Stimulated activated CD4-positive, alpha-beta T cell treated with anti-CD3 and anti-CD28 coated beads, Interleukin-12 subunit alpha, Interleukin-12 subunit beta, amount 100 ng/mL, for 24 hours (primary cell): ENCODE measurements at regions not wholly inside any gene's neighbourhood (a gene's known extent, or its start where the extent isn't known, plus 50 kb on each side); places are given as distances from the start of the nearest gene placed in this dataset.

Source experiments
- DNase-seq, 2 experiments: peaks; one replicate each; pipeline ENCODE4 v3.0.0-alpha.2; 2020; ENCODE audit warnings: low read depth in 2 of 2

DNA sequence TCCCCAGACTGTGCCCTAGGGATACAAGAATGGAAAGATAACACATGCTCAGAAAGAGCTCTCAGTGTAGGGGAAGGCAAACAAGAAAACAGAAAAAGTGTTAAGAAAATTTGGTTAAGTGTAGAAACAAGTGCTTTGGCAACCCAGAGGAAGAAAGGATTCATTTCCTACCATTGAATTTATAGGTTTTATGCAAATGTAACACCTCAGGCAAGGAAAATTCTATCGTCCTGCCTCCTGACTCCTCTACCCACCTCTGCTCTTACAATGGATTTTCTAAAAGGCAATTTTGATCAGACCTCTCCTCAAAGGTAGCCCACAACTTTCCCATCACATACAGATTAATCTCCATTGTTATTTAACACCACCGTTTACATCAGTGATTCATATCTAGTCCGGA lies 298.7 kb downstream of the RFC3 start:
- no peak for DNase-seq

DNA sequence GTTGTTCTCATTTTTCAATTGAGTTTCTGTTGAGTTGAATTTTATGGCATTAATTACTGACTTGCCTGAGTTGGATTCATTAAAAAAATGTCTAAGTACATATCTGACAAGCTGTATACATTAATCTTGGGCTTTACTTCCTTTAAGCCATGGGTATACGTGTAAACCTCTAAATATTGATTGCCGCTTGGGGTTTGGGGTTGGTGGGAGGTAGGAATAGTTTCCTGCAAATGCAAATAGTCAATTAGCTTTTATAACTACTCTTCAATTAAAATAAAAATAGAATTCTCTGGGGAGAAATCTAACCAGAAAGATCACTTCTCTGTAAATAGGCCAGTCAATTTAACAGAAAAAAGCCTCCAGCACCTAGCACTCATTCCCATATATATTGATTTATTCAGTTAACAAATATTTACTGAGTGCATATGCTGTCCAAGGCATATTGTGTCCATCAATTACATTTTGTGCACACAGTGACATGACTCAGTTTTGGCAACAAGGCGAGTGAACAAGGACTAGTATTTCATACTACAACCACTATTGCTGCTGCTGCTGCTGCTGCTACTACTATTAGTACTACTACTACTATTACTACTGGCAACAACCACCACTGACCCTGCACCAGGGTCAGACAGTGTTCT lies 306.8 kb downstream of the RFC3 start:
- DNase-seq, result no peak

DNA sequence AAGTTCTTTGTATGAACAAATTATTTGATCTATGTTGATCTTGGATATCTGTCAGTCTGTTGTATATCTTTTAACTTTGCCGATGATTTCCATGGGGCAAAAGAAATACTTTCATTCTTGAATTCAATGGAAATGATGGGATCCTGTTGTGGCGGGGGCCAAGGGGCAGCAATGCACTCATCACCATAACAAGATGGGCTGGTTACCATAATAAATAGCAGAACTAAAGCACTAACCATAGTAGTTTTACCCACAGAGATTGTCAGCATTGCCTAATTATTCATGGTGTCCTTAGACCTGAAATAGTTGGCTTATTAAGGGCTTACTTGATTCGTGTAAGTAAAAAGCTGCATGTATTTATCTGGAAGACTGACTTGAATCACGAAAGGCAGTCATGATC lies 309.6 kb downstream of the RFC3 start:
- no peak for DNase-seq

DNA sequence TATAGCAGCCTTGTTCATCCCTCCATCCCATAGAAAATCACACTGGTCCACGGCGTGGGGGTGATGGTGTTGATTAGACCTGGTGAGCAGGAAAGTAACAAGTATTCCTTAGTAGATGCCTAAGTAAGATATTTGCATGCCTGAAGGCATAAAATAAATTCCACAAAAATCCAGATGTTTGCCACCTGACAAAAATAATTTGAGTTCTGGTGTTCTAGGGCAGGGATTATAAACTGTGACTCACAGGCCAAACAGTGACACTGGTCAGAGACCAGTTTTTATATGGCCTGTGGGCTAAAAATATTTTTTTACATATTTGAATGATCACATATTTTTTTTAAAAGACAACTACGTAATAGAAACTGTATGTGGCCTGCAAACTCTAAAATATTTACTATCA lies 310.7 kb downstream of the RFC3 start:
- DNase-seq, result no peak

DNA sequence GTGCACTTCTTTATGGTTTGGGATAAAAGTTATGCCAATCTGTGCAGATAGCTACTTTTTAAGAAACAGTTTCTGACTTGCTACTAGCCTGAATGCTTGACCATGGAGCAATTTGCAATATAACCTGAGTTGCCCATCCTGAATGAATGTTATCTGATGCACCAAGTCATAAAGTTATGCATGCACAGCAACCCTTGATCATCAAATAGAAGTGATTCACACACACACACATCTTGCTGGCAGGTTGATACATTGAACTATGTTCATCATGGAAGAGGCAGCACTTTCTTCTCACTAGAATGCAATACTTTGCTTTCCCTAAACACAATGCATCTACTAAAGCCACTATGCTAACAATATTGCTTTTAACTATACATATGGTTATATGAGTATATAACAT lies 311.5 kb downstream of the RFC3 start:
- DNase-seq, result no peak

DNA sequence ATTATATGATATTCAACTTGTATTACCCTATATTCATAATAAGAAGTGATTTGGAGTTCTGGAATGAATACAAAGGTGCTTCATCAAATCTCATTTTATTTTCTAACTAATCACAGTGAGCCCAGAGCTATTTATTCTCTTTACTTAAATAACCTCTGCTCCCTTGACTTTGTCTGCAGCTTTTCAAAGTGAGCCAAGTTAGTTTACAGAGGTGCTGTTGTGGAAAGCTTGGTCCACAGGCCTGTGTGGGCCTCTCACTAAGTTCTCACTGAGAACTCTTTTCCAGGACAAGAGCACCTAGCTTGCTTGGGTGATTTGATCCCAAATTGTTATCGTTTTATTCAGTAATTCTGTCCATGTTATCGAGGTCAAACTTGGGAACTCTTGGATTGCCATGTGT lies 319.3 kb downstream of the RFC3 start:
- no peak for DNase-seq

DNA sequence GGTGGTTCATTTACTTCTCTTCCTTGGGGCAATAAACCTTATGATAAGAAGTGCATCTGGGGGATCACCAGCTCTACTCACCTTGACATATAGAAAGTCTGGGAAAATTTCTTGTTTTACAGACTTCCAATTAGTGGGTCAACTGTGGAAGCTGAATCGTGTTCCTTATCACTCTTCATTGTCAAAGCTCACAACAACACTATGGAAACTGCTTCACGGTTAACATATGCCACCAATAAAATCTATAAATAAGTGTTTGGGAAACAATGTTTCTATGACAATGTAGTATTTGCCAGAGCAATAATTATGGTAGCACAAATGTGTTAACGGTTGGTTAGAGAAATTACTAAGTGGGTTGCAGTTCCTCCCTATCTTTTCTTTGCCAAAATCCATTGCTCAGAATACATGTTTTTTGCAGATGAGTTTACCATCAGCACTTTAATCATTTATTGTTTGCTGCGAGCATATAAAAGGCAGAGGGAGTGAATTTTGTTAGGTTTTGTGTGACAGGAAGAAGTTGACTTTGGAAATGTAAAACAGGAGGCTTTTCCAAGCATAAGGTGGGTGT lies 321.8 kb downstream of the RFC3 start:
- no peak for DNase-seq

DNA sequence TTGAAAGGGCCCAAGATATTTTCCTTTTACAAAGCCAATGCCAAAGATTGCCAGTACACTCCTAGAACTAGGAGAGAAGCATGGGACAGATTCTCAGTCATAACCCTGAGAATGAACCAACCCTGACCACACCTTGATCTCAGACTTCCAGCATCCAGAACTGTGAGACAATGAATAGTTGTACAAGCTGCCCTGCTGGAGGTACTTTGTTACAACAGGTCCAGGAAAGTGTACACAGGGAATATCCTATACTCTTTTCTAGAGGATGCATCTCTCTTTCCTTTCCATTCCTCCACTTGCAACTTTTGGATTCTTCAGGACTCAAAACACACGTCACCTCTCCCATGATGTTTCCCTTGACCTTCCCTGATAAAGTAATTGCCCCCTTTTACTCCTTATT lies 325.7 kb downstream of the RFC3 start:
- no peak for DNase-seq

DNA sequence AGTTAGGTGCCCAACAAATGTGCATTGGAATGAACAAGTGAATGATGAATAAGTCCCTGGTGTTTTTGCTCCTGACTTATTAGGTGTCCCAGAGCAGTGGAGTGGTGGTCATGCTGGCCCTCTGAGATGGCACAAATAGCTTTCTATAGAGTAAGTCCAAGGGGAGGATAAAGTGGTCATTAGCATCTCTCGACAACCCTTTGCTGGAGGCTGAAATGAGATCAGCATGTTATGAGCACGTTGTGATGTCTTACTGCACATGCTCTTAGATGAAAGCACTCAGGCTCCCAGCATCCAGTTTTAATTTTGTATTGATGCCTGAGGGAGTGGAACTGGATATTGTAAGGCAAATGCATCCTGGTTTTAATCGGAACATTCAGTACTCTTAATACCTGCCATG lies 326.2 kb downstream of the RFC3 start:
- DNase-seq, result no peak

DNA sequence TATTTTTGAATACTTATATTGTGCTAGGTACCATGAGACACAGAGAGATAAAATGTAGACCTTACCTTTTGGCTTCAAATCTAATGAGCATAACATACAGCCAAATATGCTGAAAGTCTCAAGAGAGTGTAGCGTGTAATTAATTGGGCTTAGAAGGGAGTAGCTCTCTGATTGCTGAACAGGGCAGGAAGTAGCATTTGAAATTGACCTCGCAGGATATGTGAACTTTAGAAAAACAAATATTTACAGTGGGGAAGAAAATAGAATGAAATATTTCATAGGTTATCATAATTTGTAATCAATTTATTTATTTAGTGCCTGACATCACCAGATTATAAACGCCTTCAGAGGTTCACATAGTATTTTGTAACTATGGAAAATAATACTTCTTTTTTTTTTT lies 327.1 kb downstream of the RFC3 start:
- no peak for DNase-seq

DNA sequence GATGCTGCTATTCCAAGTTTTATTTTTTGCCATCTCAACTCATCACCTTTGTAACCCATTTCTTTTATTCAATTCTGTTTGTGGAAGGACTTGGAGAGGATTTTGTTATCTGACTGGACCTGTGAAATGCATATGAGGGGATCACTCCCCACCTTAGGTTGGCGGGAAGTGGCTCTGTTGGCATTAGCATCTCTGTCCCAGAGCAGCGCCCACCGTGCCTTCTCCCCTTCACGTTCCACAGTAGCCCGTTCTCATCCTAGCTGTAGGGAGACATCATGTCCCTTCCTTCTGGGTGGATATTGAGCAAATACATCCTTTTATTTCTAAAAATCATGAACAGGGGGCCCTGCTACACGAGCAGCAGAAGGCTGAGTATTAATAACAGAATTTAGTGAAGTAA lies 330.4 kb downstream of the RFC3 start:
- no peak for DNase-seq

DNA sequence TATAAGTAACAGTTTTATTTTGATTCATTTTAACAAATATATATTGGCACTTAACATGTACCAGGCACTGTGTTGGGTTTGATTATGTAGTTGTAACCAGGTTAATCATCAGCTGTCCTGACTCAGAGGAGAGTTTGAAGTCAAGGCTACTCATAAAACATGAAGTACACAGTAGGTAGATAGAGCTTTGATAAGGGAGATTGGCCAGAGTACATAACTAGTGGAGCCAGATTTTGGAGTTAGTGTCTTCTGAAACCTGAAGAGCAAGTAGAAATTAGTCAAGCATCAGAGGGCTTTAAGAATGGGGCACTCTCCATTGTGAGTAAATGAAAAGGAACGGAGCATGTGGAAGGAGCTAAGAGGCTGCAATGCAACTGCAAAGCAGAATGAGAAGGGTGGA lies 333.9 kb downstream of the RFC3 start:
- DNase-seq, result no peak

DNA sequence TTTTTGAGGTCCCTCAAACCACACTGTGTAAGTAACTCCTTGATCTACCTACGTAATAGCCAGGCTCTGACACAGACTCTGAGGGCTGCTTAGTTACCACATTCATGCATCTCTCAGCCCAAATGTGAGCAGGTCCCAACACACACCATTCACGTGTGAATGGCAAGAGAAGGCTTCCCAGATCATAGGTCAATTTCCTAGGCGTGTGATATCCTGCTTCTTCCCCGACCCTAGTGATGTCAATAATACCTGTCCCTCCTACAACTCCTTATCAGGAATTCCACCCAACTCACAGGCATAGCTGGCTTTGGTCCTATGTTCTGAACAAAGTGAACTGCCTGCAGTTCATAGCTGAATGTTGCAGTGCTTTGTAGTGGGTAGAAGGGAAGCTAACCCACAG lies 334.5 kb downstream of the RFC3 start:
- no peak for DNase-seq

DNA sequence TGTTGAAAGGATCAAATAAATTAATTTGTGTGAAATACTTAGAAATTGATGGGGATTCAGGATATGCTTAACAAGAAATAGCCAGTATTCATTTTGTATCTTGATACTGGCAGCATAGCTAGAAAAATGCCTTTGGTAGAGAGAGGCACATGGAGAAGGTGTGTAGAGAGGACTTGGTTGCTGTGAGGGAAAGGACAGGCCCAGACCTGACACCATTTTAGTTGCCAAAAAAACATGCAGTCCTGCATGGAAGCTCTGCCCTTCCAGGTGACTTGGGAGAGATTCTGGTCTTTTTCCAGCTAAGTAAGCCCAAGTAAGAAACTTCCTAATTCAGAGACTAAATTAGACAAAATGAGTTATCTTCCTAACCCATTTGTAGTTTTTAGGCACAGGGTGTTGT lies 335.0 kb downstream of the RFC3 start:
- no peak for DNase-seq

DNA sequence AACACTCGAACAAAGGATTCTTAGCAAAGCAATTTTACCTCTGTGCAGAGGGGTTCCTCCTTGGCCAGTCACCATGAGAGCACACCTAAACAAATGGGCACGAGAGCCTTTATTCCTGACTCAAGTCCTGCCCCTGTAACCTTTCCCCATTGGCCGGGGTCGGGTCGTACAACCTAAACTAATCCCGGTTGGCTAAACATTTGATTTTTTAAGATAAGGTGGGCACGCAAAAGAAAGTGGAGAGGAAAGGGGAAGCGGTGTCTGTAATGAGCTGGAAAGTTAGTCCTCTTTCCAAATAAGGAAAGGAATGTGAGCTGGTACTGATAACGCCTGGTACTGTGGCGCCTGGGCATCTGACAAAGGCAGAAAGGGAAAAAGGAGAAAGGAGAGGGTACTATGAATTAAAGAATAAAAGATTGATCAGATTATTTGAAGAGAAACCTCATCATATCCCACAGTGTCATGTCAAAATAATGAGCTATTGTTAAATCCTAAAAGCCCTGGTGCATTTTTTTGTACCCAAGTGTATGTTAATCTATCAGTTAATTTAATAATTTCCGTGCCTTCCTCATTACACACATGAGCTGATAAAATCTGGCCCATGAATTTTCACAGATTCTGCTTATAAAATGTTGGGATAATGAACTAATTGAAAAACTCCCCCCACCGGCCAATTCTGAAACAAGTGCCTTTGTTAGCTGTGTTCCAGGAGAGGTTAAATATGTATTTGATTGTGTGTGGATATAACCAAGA lies 335.7 kb downstream of the RFC3 start:
- no peak for DNase-seq

DNA sequence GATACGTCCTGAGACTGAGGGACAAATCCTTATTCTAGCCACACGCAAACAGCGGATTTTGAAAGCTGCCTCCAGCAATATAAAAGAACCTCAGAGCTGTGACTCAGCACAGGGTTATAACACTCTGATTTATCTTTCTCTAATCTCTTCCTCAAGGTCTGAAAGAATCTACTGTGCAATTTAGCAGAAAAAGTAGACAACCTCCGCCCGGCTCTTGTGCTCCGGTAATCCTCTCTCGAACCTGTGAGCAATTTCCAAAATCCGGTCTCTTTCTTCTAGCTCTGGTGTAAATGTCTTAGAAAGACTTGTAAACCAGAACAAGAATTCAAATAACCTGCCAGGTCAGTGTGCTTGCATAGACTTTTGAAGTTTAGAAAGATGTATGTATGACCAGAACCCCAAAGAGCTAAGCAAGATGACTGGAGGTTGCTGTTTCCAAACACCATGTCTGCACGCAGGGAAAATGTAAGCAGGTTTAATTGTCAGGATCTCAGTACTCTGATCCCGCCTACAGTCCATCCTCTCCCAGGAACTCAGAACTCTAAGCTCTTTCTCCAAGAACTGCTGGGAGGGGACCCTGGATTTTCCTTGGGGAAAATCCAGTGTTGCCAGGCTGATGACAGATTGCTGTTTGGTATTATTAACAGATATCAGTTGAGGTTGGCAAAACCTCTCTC lies 338.1 kb downstream of the RFC3 start:
- no peak for DNase-seq

DNA sequence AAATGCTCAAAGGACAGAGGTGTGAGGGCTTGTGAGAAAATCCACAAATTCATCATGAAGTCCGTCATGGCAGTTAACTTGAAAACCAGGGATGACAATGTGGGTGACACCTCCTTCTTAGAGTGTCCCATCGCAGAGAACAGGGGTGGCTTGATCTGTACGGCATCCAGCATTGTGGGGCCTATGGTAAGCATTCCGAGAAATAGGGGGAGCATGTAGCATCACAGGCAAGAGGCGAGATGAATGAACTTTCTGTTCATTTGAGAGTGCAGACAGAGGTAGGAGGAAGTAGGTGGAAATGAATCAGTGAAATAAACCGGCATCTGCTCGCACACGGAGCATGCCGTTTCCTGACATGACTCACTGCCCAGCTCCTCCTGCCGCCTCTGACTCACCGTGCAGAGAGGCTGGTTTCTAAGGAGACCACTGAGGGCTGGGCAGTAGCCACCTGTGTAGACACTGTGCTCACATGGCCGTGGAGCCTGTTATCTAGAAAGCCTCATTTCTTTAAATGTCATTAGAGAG lies 339.0 kb downstream of the RFC3 start:
- DNase-seq, result peak in 1 of 2 experiments; percentile 26

DNA sequence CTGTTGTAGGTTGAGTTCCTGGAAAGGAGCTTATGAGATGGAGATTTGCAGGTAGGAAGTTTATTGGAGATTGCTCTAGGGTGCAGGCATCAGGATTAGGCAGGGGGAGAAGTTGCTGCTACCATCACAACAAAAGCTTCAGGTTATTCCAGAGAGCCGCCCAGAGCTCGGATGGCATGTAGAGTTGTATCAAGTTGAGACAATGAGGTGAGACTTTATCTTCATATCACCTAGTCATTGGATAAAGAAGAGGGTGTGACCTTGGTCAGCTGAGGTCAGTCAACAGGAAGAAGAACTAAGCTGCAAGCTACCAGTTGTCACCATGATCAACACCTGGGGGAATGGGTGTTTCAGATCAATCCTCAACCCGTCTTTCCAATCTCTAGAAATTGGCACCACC lies 342.0 kb downstream of the RFC3 start:
- DNase-seq, result no peak

DNA sequence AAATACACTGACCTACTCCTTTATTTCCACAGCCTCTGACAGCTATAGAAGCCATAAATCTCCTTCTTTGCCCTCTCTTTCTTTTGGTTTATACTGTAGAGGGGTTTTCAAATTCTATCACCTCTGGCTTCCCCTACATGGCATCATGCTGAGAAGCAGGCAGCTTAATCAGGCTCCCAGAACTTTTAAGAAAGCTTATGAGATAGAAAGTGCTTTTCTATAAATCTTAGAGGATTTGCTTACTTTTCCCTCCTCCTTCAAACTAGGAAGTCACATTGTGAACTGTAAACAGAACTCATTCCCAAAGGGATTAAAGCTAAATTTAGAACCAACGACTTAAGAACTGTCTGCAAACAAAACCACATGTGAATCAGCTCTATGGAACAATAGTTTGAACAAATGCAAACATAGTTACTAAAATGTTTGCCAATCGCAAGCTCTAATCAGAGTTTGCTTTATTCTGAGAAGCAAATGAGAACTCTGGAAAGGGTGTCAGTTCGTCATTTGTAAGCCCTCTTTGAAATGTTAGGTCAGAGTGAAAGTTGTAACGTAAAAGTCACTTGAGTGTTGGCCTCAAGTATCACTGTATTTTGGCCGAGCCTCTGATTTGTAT lies 344.1 kb downstream of the RFC3 start:
- DNase-seq, result no peak

DNA sequence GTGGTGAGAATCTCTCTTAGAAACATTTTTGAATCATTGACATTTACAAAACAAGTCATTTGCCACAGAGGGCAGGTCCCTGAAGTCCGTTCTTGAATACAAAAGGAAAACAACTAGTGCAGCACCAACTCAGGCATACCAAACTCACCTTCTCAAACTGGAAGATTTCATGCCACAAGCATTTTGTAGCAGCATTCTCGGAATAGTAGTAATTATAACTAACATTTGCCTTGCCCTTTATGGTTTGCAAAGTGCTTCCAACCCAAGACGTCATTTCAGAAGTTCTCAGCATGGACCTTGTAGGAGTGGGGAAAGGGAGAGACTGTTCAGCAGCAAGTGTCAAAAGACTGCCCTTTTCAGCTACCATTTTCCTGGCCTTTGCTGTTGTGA lies 344.6 kb downstream of the RFC3 start:
- no peak for DNase-seq

DNA sequence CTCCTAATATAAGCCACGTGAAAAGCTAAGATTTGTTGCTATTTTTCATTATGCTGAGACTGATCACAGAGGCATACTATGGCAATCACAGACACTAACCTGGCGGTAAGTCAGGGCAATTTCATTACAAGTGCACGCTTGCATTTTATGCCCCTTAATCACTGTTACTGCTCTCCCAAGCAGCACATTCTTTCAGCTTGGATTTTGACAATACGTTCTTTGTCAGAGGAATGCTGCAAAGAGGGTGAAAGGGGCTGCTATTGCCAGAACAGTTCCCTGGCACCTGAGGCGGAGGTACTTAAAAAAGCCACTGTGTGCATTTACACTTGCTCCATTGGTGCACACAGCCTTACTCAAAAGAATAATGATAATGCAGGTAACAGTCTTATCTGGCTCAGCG lies 346.6 kb downstream of the RFC3 start:
- DNase-seq, result no peak

DNA sequence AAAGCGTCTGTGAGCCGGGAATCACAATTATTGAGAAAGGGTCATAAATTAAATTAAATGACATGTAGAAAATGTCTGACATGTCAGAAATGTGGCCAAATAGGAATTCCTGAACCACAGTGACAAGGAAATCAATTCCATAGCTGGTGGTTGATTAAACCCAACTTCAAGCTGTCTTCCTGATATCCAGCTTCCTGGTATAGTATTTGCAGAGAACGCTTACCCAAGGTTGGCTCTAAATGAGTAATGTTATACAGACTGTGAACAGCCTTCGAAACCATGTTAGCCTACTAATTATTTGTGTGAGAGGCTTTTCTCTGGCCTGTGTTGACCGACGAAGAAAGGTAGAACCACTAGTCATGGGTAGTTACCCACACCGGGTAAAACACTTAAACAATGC lies 347.2 kb downstream of the RFC3 start:
- no peak for DNase-seq
